Ovary (tissue), 7 donors: ENCODE measurements at regions not wholly inside any gene's neighbourhood (a gene's known extent, or its start where the extent isn't known, plus 50 kb on each side); places are given as distances from the start of the nearest gene placed in this dataset.

ENCODE experiments used
- DNase-seq, 5 donors: peaks; one replicate each; pipeline ENCODE4 v3.0.0-alpha.2; 2019 to 2020
- H3K27ac ChIP-seq, 2 donors: fragments of 200-600 bp; one replicate each; pipeline versions ENCODE4 v1.5.1 to v1.8.0; 2019 to 2022
- H3K27me3 ChIP-seq: fragments of 200-600 bp; one replicate; pipeline ENCODE4 v1.8.0; 2022
- H3K36me3 ChIP-seq: fragments of 200-600 bp; sonication (generic); one replicate; pipeline ENCODE4 v1.5.1; 2019
- H3K4me1 ChIP-seq: one replicate; pipeline ENCODE4 v1.8.1; 2013; ENCODE audit warnings: mild to moderate bottlenecking, moderate library complexity; ENCODE audit not compliant: insufficient read depth
- H3K4me3 ChIP-seq: fragments of 200-600 bp; sonication (generic); one replicate; pipeline ENCODE4 v1.5.1; 2017
- H3K9me3 ChIP-seq, 2 donors: fragments of 200-600 bp in 1 of 2; sonication (generic) in 1 of 2; one replicate each; pipeline versions ENCODE4 v1.5.1 to v1.8.1; 2013 to 2019; ENCODE audit warnings: mild to moderate bottlenecking in 1 of 2, moderate library complexity in 1 of 2
- CTCF ChIP-seq, 3 donors: fragments of 450-650 bp in 2 of 3; fragments of 200-600 bp in 1 of 3; IDR thresholded peaks; one replicate each; pipeline versions ENCODE4 v1.5.1 to v1.8.0; 2016 to 2022; ENCODE audit warnings: antibody characterized with exemption in 3 of 3, mild to moderate bottlenecking in 1 of 3
- EP300 ChIP-seq: sonication (generic); formaldehyde crosslinking; IDR thresholded peaks from one replicate; pipeline ENCODE4 v1.6.1; 2017; ENCODE audit warnings: antibody characterized with exemption
- POLR2A ChIP-seq: fragments of 450-650 bp; IDR thresholded peaks from one replicate; pipeline ENCODE4 v1.6.1; 2017; ENCODE audit warnings: antibody characterized with exemption, mild to moderate bottlenecking, moderate library complexity
- WGBS, 3 donors: extraction: QIAGEN DNeasy Blood & Tissue Kit in 1 of 3; methylation state at CpG; one replicate each; pipeline versions ENCODE4 v1.1.5 to v1.1.7; 2013 to 2017; 5-methylcytosine and 5-hydroxymethylcytosine counted together
- intact Hi-C, 4 donors: fragments of 100-400 bp; cut with DNase I; formaldehyde crosslinking; loops; one replicate each; pipeline versions ENCODE4 v1.11.0 to v1.15.1; 2022 to 2023
- donor health status: DM: no; HTN: no; CAD: no; lungs with moderate emphysema.
- donor health status: DM: no; HTN: no; CAD: no.
- donor health status: Bipolar disorder and iron deficiency.
- donor health status: DM: no; HTN: no; CAD: no.
- donor health status: DM: yes; HTN: yes; CAD: no.

DNA sequence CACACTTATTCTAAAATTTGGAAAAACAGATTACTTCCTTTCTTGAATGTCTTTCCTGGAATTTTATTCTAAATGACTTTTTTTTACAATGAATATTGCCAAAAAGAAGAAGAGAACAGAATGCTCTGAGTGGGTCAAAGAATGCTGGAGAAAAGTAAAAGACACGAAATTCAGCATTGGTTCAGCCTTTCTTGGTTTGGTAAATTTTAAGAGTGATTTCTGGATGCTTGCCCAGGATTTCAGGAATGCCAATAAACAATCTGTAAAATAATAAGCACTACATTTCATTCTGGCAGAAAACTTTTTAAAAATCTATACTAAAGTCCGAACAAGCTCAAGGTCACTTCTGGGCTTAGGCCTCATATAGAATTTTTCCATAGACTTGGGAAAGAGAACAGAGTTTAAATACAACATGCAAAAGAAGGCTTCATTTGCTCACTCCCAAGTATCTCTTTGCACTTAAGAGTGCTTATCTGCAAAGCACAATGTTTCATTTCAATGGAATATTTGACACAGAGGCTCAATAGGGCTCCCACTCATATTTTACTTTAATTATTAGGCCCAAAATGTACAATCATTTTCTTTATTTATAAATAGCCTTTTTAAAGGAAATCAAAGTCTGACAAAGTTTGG is 359.5 kb upstream of the ANKRD30A start:
- intact Hi-C loops, result no loop called here
- TF ChIP-seq EP300 (no peak), CTCF (IDR thresholded peaks at IDR 0.05) (no peak), POLR2A (no peak)
- DNase-seq, result no peak
- H3K9me3 ChIP-seq, result no peaks in the 10 kb centered on the region
- 3 to 8% (median 4%) methylated on average over 2 of the region's 2 CpGs for WGBS, 3 donors
- H3K4me3 ChIP-seq, result no peak overlapping the region
- H3K36me3 ChIP-seq, result no peaks in the 10 kb centered on the region
- no peaks in the 10 kb centered on the region for H3K27me3 ChIP-seq
- no peak overlapping the region for H3K27ac ChIP-seq
- H3K4me1 ChIP-seq, result no peaks in the 10 kb centered on the region

GRCh38 chr10:36764823-36765222 is 360.6 kb upstream of the ANKRD30A start:
- Histone ChIP-seq H3K9me3 (no peaks in the 10 kb centered on the region), H3K36me3 (no peaks in the 10 kb centered on the region), H3K4me3 (no peak overlapping the region), H3K27me3 (no peaks in the 10 kb centered on the region), H3K27ac (no peak overlapping the region), H3K4me1 (no peaks in the 10 kb centered on the region)
- WGBS, 3 donors, result 69 to 73% (median 73%) methylated on average over 4 of the region's 4 CpGs
- TF ChIP-seq EP300 (no peak), CTCF (IDR thresholded peaks at IDR 0.05) (no peak), POLR2A (no peak)
- no peak for DNase-seq
- intact Hi-C loops, result no loop called here

- 90 to 95% (median 92%) methylated on average over 1 of the region's 1 CpG for WGBS, 3 donors
- intact Hi-C loops, result no loop called here
- H3K9me3 ChIP-seq, result no peaks in the 10 kb centered on the region
- no peak overlapping the region for H3K27ac ChIP-seq
- no peak for DNase-seq
- H3K27me3 ChIP-seq, result no peaks in the 10 kb centered on the region
- H3K4me3 ChIP-seq, result no peak overlapping the region
- peaks cover 4% of the 10 kb centered on the region for H3K4me1 ChIP-seq
- no peaks in the 10 kb centered on the region for H3K36me3 ChIP-seq
- TF ChIP-seq EP300, result no peak
- no peak for TF ChIP-seq CTCF (IDR thresholded peaks at IDR 0.05)
- TF ChIP-seq POLR2A, result no peak
These were observed 364.3 kb upstream of the ANKRD30A start for GRCh38 chr10:36761121-36761520.

DNA sequence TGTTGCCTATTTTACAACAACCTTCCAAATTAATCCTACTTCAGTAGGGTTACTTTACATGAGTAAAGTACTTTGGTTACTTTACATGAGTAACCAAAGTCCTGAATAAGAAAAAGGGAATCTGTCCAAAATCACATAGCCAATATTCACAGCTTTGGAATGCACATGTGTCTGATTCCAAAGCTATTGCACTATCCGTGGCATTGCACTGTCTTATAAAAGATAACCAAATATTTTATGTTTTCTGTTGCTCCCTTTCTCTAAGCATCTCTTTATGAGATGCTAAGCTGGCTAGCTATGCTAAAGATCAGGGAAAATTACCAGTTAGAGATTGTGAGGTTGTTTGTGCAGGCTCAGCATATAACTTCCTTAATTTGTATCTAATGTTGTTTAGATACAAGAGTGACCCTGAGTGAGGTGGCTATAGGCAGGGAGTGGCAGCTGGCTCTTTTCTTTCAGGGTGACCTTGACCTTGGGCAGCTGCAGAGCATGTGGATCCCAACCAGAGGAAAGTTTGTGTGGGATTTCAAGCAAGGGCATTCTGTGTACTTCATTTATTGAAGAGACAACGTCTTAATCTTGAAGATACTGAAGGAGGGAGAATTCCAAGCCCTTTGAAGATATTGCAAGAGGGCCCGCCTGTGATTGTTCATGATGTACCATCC is 366.1 kb upstream of the ANKRD30A start:
- TF ChIP-seq POLR2A (no peak), EP300 (no peak), CTCF (IDR thresholded peaks at IDR 0.05) (no peak)
- 3 to 16% (median 7%) methylated on average over 3 of the region's 3 CpGs for WGBS, 3 donors
- Histone ChIP-seq H3K4me1 (peaks cover 4% of the 10 kb centered on the region), H3K4me3 (no peak overlapping the region), H3K27me3 (no peaks in the 10 kb centered on the region), H3K36me3 (no peaks in the 10 kb centered on the region), H3K27ac (no peak overlapping the region), H3K9me3 (no peaks in the 10 kb centered on the region)
- intact Hi-C loops, result no loop called here
- peak in 2 of 5 donors; percentile 25 to 44 for DNase-seq
